NB4 (cell line): ENCODE measurements at regions not wholly inside any gene's neighbourhood (a gene's known extent, or its start where the extent isn't known, plus 50 kb on each side); places are given as distances from the start of the nearest gene placed in this dataset.

Source experiments
- CTCF ChIP-seq: IDR thresholded peaks from one replicate; pipeline ENCODE4 v1.5.1; 2012; ENCODE audit warnings: low read depth, low read length
- MAX ChIP-seq: IDR thresholded peaks from 2 replicates; pipeline ENCODE4 v1.6.1; 2011; ENCODE audit warnings: low read depth, low read length
- POLR2A ChIP-seq: IDR thresholded peaks from 2 replicates; pipeline ENCODE4 v1.6.1; 2011; ENCODE audit warnings: mild to moderate bottlenecking; ENCODE audit not compliant: insufficient read length; ENCODE audit errors: extremely low read depth

DNA sequence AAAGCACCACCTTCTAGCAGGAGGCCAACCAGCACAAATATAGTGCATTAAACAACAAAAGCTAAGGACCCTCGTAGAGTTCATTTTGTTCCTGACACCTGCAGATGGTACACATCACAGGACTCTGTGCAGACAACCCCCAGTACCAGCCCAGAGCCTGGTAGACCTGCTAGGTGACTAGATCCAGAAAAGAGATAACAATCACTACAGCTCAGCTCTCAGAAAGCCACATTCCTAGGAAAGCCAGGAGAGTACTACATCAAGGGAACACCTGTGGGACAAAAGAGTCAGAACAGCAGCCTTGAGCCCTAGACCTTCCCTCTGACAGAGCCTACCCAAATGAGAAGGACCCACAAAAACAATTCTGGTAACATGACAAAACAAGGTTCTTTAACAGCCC is 344.7 kb upstream of the PTBP2 start:
- no peak for TF ChIP-seq CTCF
- no peak for TF ChIP-seq POLR2A
- TF ChIP-seq MAX = no peak
